Non-pigmented ciliary epithelial cell (primary cell): ENCODE measurements at regions not wholly inside any gene's neighbourhood (a gene's known extent, or its start where the extent isn't known, plus 50 kb on each side); places are given as distances from the start of the nearest gene placed in this dataset.
A peak's percentile ranks its signal among the peaks of the same experiment; 100 is the strongest.

Source experiments
- DNase-seq: peaks from one replicate; pipeline ENCODE4 v3.0.0-alpha.2; 2010; ENCODE audit warnings: low read depth

GRCh38 chr3:160130950-160131349, 94.3 kb upstream of the C3orf80 start:
- DNase-seq = peak; percentile 43

- DNase-seq = no peak
Measured at GRCh38 chr3:160132226-160132625, 93.0 kb upstream of the C3orf80 start.

- DNase-seq = no peak
Measured at GRCh38 chr3:160133757-160134156, 91.5 kb upstream of the C3orf80 start.

- no peak for DNase-seq
Measured at GRCh38 chr3:160134454-160134853, 90.8 kb upstream of the C3orf80 start.

- no peak for DNase-seq
Measured at GRCh38 chr3:160134964-160135363, 90.3 kb upstream of the C3orf80 start.

- no peak for DNase-seq
Measured at GRCh38 chr3:160135851-160136250, 89.4 kb upstream of the C3orf80 start.

- no peak for DNase-seq
Measured at GRCh38 chr3:160136421-160136820, 88.8 kb upstream of the C3orf80 start.

- DNase-seq = no peak
Measured at GRCh38 chr3:160139291-160139690, 85.9 kb upstream of the C3orf80 start.

- no peak for DNase-seq
Measured at GRCh38 chr3:160140756-160141155, 84.5 kb upstream of the C3orf80 start.

GRCh38 chr3:160141485-160142185, 83.6 kb upstream of the C3orf80 start:
- DNase-seq = no peak

GRCh38 chr3:160143482-160143881, 81.7 kb upstream of the C3orf80 start:
- DNase-seq = no peak

GRCh38 chr3:160150066-160150465, 75.2 kb upstream of the C3orf80 start:
- DNase-seq = no peak

- DNase-seq = no peak
Measured at GRCh38 chr3:160150525-160150924, 74.7 kb upstream of the C3orf80 start.

GRCh38 chr3:160152638-160153037, 72.6 kb upstream of the C3orf80 start:
- no peak for DNase-seq

- DNase-seq = no peak
Measured at GRCh38 chr3:160154033-160154432, 71.2 kb upstream of the C3orf80 start.

GRCh38 chr3:160154596-160154995, 70.6 kb upstream of the C3orf80 start:
- DNase-seq = no peak

GRCh38 chr3:160157321-160157720, 67.9 kb upstream of the C3orf80 start:
- DNase-seq = no peak

GRCh38 chr3:160159341-160159740, 65.9 kb upstream of the C3orf80 start:
- DNase-seq = no peak

- DNase-seq = no peak
Measured at GRCh38 chr3:160159806-160160205, 65.4 kb upstream of the C3orf80 start.

GRCh38 chr3:160161921-160162320, 63.3 kb upstream of the C3orf80 start:
- no peak for DNase-seq

- no peak for DNase-seq
Measured at GRCh38 chr3:160162440-160162839, 62.8 kb upstream of the C3orf80 start.

- DNase-seq = no peak
Measured at GRCh38 chr3:160163229-160163878, 61.9 kb upstream of the C3orf80 start.

GRCh38 chr3:160168246-160168645, 57.0 kb upstream of the C3orf80 start:
- DNase-seq = no peak
